Stimulated activated CD8-positive, alpha-beta memory T cell treated with anti-CD3 and anti-CD28 coated beads, Interleukin-15, amount 100 ng/mL, for 4 hours (primary cell): ENCODE measurements at regions not wholly inside any gene's neighbourhood (a gene's known extent, or its start where the extent isn't known, plus 50 kb on each side); places are given as distances from the start of the nearest gene placed in this dataset.
"Not testable (repeated sequence)": the region's sequence is repeated elsewhere in the genome, so short reads cannot be mapped to it uniquely, and the experiment has no call there.

Experiments used
- DNase-seq, 2 donors: peaks; one replicate each; pipeline ENCODE4 v3.0.0-alpha.2; 2020; ENCODE audit warnings: low read depth in 2 of 2

GRCh38 chr6:102918161-102918560 lies 1524.7 kb downstream of the GRIK2 start:
- no peak for DNase-seq

- DNase-seq, result no peak
These were observed 1518.1 kb downstream of the GRIK2 start for GRCh38 chr6:102911571-102911970.

- not testable (repeated sequence) for DNase-seq
These were observed 1517.2 kb downstream of the GRIK2 start for GRCh38 chr6:102910701-102911139.

GRCh38 chr6:102907181-102907580 lies 1513.7 kb downstream of the GRIK2 start:
- DNase-seq, result no peak

GRCh38 chr6:102902471-102902870 lies 1509.0 kb downstream of the GRIK2 start:
- no peak for DNase-seq

- no peak for DNase-seq
These were observed 1502.2 kb downstream of the GRIK2 start for GRCh38 chr6:102895683-102896082.

GRCh38 chr6:102885165-102885564 lies 1491.7 kb downstream of the GRIK2 start:
- no peak for DNase-seq

- DNase-seq, result no peak
These were observed 1459.9 kb downstream of the GRIK2 start for GRCh38 chr6:102853249-102853955.

- DNase-seq, result no peak
These were observed 1455.3 kb downstream of the GRIK2 start for GRCh38 chr6:102848796-102849195.

GRCh38 chr6:102848210-102848609 lies 1454.7 kb downstream of the GRIK2 start:
- no peak for DNase-seq

GRCh38 chr6:102841060-102841459 lies 1447.6 kb downstream of the GRIK2 start:
- DNase-seq, result no peak

GRCh38 chr6:102832021-102832420 lies 1438.5 kb downstream of the GRIK2 start:
- DNase-seq, result no peak

- no peak for DNase-seq
These were observed 1426.6 kb downstream of the GRIK2 start for GRCh38 chr6:102820098-102820497.

- DNase-seq, result no peak
These were observed 1421.7 kb downstream of the GRIK2 start for GRCh38 chr6:102815207-102815606.

- no peak for DNase-seq
These were observed 1420.2 kb downstream of the GRIK2 start for GRCh38 chr6:102813489-102814275.

- DNase-seq, result no peak
These were observed 1418.7 kb downstream of the GRIK2 start for GRCh38 chr6:102812242-102812641.

- not testable (repeated sequence) for DNase-seq
These were observed 1415.5 kb downstream of the GRIK2 start for GRCh38 chr6:102808944-102809505.

GRCh38 chr6:102799051-102799450 lies 1405.5 kb downstream of the GRIK2 start:
- no peak for DNase-seq

- DNase-seq, result no peak
These were observed 1405.1 kb downstream of the GRIK2 start for GRCh38 chr6:102798636-102799035.

- no peak for DNase-seq
These were observed 1400.2 kb downstream of the GRIK2 start for GRCh38 chr6:102793752-102794151.

GRCh38 chr6:102774326-102774725 lies 1380.8 kb downstream of the GRIK2 start:
- DNase-seq, result no peak

- DNase-seq, result no peak
These were observed 1380.1 kb downstream of the GRIK2 start for GRCh38 chr6:102773636-102774035.

- no peak for DNase-seq
These were observed 1373.5 kb downstream of the GRIK2 start for GRCh38 chr6:102766963-102767362.
